ENCODE measurements at regions not wholly inside any gene's neighbourhood (a gene's known extent, or its start where the extent isn't known, plus 50 kb on each side); places are given as distances from the start of the nearest gene placed in this dataset.

DNA sequence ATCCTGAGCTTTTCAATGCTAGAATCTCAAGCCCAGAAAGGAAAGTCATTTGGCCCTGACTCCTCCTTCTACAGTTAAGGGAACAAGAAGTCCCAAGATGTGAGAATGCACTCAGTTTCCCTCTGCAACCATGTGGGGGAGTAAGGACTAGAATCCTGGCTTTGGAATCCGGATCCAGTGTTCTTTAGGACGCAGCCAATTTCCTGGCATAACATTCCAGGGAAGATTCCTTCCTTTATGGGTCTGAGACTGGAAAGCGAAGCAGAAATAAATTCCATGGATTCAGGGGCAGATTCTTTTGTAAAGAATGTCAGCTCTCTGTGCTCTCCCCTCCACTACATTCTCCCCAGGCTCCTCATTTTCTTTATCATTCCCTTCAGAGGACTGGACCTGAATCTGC is 151.8 kb upstream of the SOX14 start:
- TF ChIP-seq, protein P1, sequence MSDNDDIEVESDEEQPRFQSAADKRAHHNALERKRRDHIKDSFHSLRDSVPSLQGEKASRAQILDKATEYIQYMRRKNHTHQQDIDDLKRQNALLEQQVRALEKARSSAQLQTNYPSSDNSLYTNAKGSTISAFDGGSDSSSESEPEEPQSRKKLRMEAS (IDR thresholded peaks at IDR 0.05; ENCODE audit: low read depth, low read length): no peak
- TF ChIP-seq POLR2A (IDR thresholded peaks at IDR 0.05; ENCODE audit: extremely low read depth, insufficient read length): no peak
